ENCODE measurements at regions not wholly inside any gene's neighbourhood (a gene's known extent, or its start where the extent isn't known, plus 50 kb on each side); places are given as distances from the start of the nearest gene placed in this dataset.

GRCh38 chr12:77437206-77437605 lies 371.8 kb upstream of the E2F7 start:
- TF ChIP-seq CTCF (IDR thresholded peaks at IDR 0.05) (no peak), TCF7L2 (IDR thresholded peaks at IDR 0.05; ENCODE audit: low read depth, low read length) (no peak)

Data from Panc1 (cell line).